ENCODE measurements at regions not wholly inside any gene's neighbourhood (a gene's known extent, or its start where the extent isn't known, plus 50 kb on each side); places are given as distances from the start of the nearest gene placed in this dataset.

- Histone ChIP-seq H3K4me3 (ENCODE audit: low read depth, low read length, poor library complexity, severe bottlenecking) (no peak overlapping the region), H2AFZ (ENCODE audit: low read length) (no peak overlapping the region), H3K9me3 (ENCODE audit: low read length) (no peaks in the 10 kb centered on the region), H3K27ac (ENCODE audit: low read depth, low read length, poor library complexity, severe bottlenecking) (no peak overlapping the region), H3K36me3 (ENCODE audit: insufficient read depth, low read length) (no peaks in the 10 kb centered on the region), H4K20me1 (ENCODE audit: insufficient read depth, low read length) (no peaks in the 10 kb centered on the region), H3K9me2 (ENCODE audit: insufficient read depth, low read length) (no peaks in the 10 kb centered on the region), H3K79me2 (ENCODE audit: insufficient read depth, low read depth, low read length) (no peaks in the 10 kb centered on the region), H3K4me1 (ENCODE audit: insufficient read depth, low read length, poor library complexity, severe bottlenecking) (no peaks in the 10 kb centered on the region), H3K4me2 (ENCODE audit: low read length) (no peak overlapping the region)
- intact Hi-C loops (cut with micrococcal nuclease; ENCODE audit: unreplicated experiment): no loop called here
- DNase-seq (ENCODE audit: low spot score): no peak
- BruUV-seq (replicated peaks): no TSS peak
- TF ChIP-seq EZH2phosphoT487 (IDR thresholded peaks at IDR 0.05; ENCODE audit: borderline replicate concordance, low read depth, low read length) (no peak), CTCF (conservative IDR thresholded peaks at IDR 0.05; ENCODE audit: low read length) (no peak)
- ChIA-PET POLR2A (interaction anchor here (0.6 kb wide), 1 partner anchor 118 kb away, joined by 5 read pairs; no protein-coding TSS in a partner anchor), CTCF (ENCODE audit: unreplicated experiment) (no interaction called here)
Observed at GRCh38 chr6:21654361-21654760, 60.8 kb downstream of the SOX4 start.

GRCh38 chr6:21663966-21664313 lies 70.4 kb downstream of the SOX4 start:
- ChIA-PET POLR2A (interaction anchor here (1.0 to 1.3 kb wide), 2 partner anchors 22 to 30 kb away, joined by 3 read pairs; no protein-coding TSS in a partner anchor), CTCF (ENCODE audit: unreplicated experiment) (no interaction called here)
- H4K20me1 ChIP-seq (ENCODE audit: insufficient read depth, low read length): no peaks in the 10 kb centered on the region
- intact Hi-C loops (cut with micrococcal nuclease; ENCODE audit: unreplicated experiment): loop anchor here (2.0 kb wide), 1 partner anchor 39 kb away; no protein-coding TSS in a partner anchor
- no peak overlapping the region for H3K27ac ChIP-seq (ENCODE audit: low read depth, low read length, poor library complexity, severe bottlenecking)
- H3K4me1 ChIP-seq (ENCODE audit: insufficient read depth, low read length, poor library complexity, severe bottlenecking): no peaks in the 10 kb centered on the region
- no peak overlapping the region for H3K4me3 ChIP-seq (ENCODE audit: low read depth, low read length, poor library complexity, severe bottlenecking)
- H3K9me2 ChIP-seq (ENCODE audit: insufficient read depth, low read length): no peaks in the 10 kb centered on the region
- H3K79me2 ChIP-seq (ENCODE audit: insufficient read depth, low read depth, low read length): no peaks in the 10 kb centered on the region
- H3K9me3 ChIP-seq (ENCODE audit: low read length): no peaks in the 10 kb centered on the region
- TF ChIP-seq EZH2phosphoT487 (IDR thresholded peaks at IDR 0.05; ENCODE audit: borderline replicate concordance, low read depth, low read length): no peak
- no peak for TF ChIP-seq CTCF (conservative IDR thresholded peaks at IDR 0.05; ENCODE audit: low read length)
- no peak overlapping the region for H2AFZ ChIP-seq (ENCODE audit: low read length)
- no peak overlapping the region for H3K4me2 ChIP-seq (ENCODE audit: low read length)
- no peak for DNase-seq (ENCODE audit: low spot score)
- BruUV-seq (replicated peaks): no TSS peak
- no peaks in the 10 kb centered on the region for H3K36me3 ChIP-seq (ENCODE audit: insufficient read depth, low read length)

- H3K4me2 ChIP-seq (ENCODE audit: low read length): no peak overlapping the region
- H2AFZ ChIP-seq (ENCODE audit: low read length): no peak overlapping the region
- DNase-seq (ENCODE audit: low spot score): no peak
- intact Hi-C loops (cut with micrococcal nuclease; ENCODE audit: unreplicated experiment): loop anchor here (2.0 kb wide), 1 partner anchor 38 kb away; no protein-coding TSS in a partner anchor
- H3K9me3 ChIP-seq (ENCODE audit: low read length): no peaks in the 10 kb centered on the region
- H3K4me3 ChIP-seq (ENCODE audit: low read depth, low read length, poor library complexity, severe bottlenecking): no peak overlapping the region
- TF ChIP-seq EZH2phosphoT487 (IDR thresholded peaks at IDR 0.05; ENCODE audit: borderline replicate concordance, low read depth, low read length): no peak
- no peak for TF ChIP-seq CTCF (conservative IDR thresholded peaks at IDR 0.05; ENCODE audit: low read length)
- no TSS peak for BruUV-seq (replicated peaks)
- no peaks in the 10 kb centered on the region for H3K36me3 ChIP-seq (ENCODE audit: insufficient read depth, low read length)
- no peaks in the 10 kb centered on the region for H3K9me2 ChIP-seq (ENCODE audit: insufficient read depth, low read length)
- no peaks in the 10 kb centered on the region for H3K79me2 ChIP-seq (ENCODE audit: insufficient read depth, low read depth, low read length)
- ChIA-PET CTCF (ENCODE audit: unreplicated experiment) (no interaction called here), POLR2A (interaction anchor here (0.6 kb wide), 1 partner anchor 99 kb away, joined by 3 read pairs; no protein-coding TSS in a partner anchor)
- H4K20me1 ChIP-seq (ENCODE audit: insufficient read depth, low read length): no peaks in the 10 kb centered on the region
- no peak overlapping the region for H3K27ac ChIP-seq (ENCODE audit: low read depth, low read length, poor library complexity, severe bottlenecking)
- H3K4me1 ChIP-seq (ENCODE audit: insufficient read depth, low read length, poor library complexity, severe bottlenecking): no peaks in the 10 kb centered on the region
Observed at GRCh38 chr6:21664314-21665109, 71.0 kb downstream of the SOX4 start.
